Kidney (tissue), 13 donors: ENCODE measurements at regions not wholly inside any gene's neighbourhood (a gene's known extent, or its start where the extent isn't known, plus 50 kb on each side); places are given as distances from the start of the nearest gene placed in this dataset.

Source experiments
- DNase-seq, 5 donors: peaks; one replicate each; pipeline ENCODE4 v3.0.0-alpha.2; 2013 to 2020
- FAIRE-seq: peaks from 2 replicates; lab custom pipeline; 2012; peaks lifted over from hg19 to GRCh38; lab: Jason Lieb, UNC
- H3K27ac ChIP-seq, 2 donors: one replicate each; pipeline ENCODE4 v1.7.0; 2013; ENCODE audit warnings: low read depth in 2 of 2, low read length in 2 of 2, inconsistent platforms in 1 of 2
- H3K27me3 ChIP-seq: one replicate; pipeline ENCODE4 v1.7.1; 2013; ENCODE audit warnings: low read length, inconsistent platforms; ENCODE audit not compliant: control insufficient read depth, insufficient read depth
- H3K36me3 ChIP-seq, 3 donors: one replicate each; pipeline versions ENCODE4 v1.7.0 to v1.7.1; 2013; ENCODE audit warnings: low read length in 3 of 3, control low read depth in 1 of 3, inconsistent platforms in 1 of 3; ENCODE audit not compliant: insufficient read depth in 3 of 3, control insufficient read depth in 2 of 3
- H3K4me1 ChIP-seq, 3 donors: one replicate each; pipeline versions ENCODE4 v1.7.0 to v1.7.1; 2013; ENCODE audit warnings: low read length in 3 of 3, inconsistent platforms in 1 of 3, low read depth in 1 of 3; ENCODE audit not compliant: control insufficient read depth in 2 of 3, insufficient read depth in 2 of 3
- H3K4me3 ChIP-seq, 3 donors: one replicate each; pipeline versions ENCODE4 v1.7.0 to v1.8.1; 2013; ENCODE audit warnings: low read length in 3 of 3, control low read depth in 1 of 3, inconsistent platforms in 1 of 3
- H3K9ac ChIP-seq, 3 donors: one replicate each; pipeline versions ENCODE4 v1.7.0 to v1.7.1; 2013; ENCODE audit warnings: low read length in 3 of 3, control low read depth in 1 of 3, inconsistent platforms in 1 of 3
- H3K9me3 ChIP-seq, 3 donors: one replicate each; pipeline versions ENCODE4 v1.7.0 to v1.7.1; 2013; ENCODE audit warnings: low read length in 3 of 3, control low read depth in 1 of 3, inconsistent platforms in 1 of 3; ENCODE audit not compliant: control insufficient read depth in 2 of 3, insufficient read depth in 1 of 3
- intact Hi-C: fragments of 100-400 bp; cut with DNase I; formaldehyde crosslinking; loops from one replicate; pipeline ENCODE4 v1.11.1; 2022
- TF ChIP-seq, protein P1 (sequence below): IDR thresholded peaks from 3 replicates; pipeline ENCODE4 v1.5.1; 2012; ENCODE audit warnings: mild to moderate bottlenecking, moderate library complexity, borderline replicate concordance; ENCODE audit not compliant: insufficient read depth; ENCODE audit errors: extremely low read depth
- donor health status: control.
- donor health status: control.
- donor health status: control.
- donor health status: control.
- donor health status: control.
- donor health status: DM: yes; HTN: yes; CAD: no.
- donor health status: Normal renal cell carcinoma (clear cell type).

GRCh38 chr20:43787937-43788336 lies 61.1 kb upstream of the GTSF1L start:
- no peak overlapping the region for H3K9ac ChIP-seq
- no peaks in the 10 kb centered on the region for H3K4me1 ChIP-seq
- intact Hi-C loops: no loop called here
- FAIRE-seq (no peak), DNase-seq (no peak)
- TF ChIP-seq, protein P1, sequence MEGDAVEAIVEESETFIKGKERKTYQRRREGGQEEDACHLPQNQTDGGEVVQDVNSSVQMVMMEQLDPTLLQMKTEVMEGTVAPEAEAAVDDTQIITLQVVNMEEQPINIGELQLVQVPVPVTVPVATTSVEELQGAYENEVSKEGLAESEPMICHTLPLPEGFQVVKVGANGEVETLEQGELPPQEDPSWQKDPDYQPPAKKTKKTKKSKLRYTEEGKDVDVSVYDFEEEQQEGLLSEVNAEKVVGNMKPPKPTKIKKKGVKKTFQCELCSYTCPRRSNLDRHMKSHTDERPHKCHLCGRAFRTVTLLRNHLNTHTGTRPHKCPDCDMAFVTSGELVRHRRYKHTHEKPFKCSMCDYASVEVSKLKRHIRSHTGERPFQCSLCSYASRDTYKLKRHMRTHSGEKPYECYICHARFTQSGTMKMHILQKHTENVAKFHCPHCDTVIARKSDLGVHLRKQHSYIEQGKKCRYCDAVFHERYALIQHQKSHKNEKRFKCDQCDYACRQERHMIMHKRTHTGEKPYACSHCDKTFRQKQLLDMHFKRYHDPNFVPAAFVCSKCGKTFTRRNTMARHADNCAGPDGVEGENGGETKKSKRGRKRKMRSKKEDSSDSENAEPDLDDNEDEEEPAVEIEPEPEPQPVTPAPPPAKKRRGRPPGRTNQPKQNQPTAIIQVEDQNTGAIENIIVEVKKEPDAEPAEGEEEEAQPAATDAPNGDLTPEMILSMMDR: no peak
- no peak overlapping the region for H3K4me3 ChIP-seq
- H3K27me3 ChIP-seq: no peaks in the 10 kb centered on the region
- H3K9me3 ChIP-seq: peaks cover 0 to 4% (median 0%) of the 10 kb centered on the region in 3 donors
- no peaks in the 10 kb centered on the region for H3K36me3 ChIP-seq
- no peak overlapping the region for H3K27ac ChIP-seq

- no peak overlapping the region for H3K27ac ChIP-seq
- no peak overlapping the region for H3K9ac ChIP-seq
- H3K9me3 ChIP-seq: peaks cover 0 to 1% (median 0%) of the 10 kb centered on the region in 3 donors
- H3K4me1 ChIP-seq: no peaks in the 10 kb centered on the region
- DNase-seq (no peak), FAIRE-seq (no peak)
- intact Hi-C loops: no loop called here
- H3K4me3 ChIP-seq: no peak overlapping the region
- TF ChIP-seq, protein P1: no peak
- H3K27me3 ChIP-seq: no peaks in the 10 kb centered on the region
- no peaks in the 10 kb centered on the region for H3K36me3 ChIP-seq
These were observed 60.1 kb upstream of the GTSF1L start for GRCh38 chr20:43786885-43787284.

DNA sequence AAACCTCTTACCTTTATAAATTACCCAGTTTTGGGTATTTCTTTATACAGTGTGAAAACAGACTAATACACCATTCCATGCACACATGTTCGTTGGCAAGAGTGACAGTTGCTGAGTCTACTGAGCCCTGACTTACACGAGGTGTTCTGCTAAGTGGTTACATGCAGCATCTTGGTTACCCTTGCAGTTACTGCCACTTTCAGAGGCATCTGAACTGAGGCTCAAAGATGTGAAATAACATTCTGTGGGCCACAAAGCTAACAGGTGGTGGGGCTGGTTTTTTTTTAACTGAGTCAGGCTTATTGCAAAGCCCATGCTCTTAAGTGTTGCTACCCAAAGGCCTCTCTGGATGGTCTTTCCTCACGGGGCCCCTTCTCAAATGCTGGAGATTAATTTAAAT lies 54.4 kb upstream of the GTSF1L start:
- FAIRE-seq (no peak), DNase-seq (no peak)
- Histone ChIP-seq H3K4me3 (no peak overlapping the region), H3K9ac (no peak overlapping the region), H3K27ac (no peak overlapping the region), H3K4me1 (no peaks in the 10 kb centered on the region), H3K36me3 (no peaks in the 10 kb centered on the region), H3K27me3 (no peaks in the 10 kb centered on the region), H3K9me3 (peaks cover 0 to 10% (median 5%) of the 10 kb centered on the region in 3 donors)
- intact Hi-C loops: no loop called here
- TF ChIP-seq, protein P1: no peak

DNA sequence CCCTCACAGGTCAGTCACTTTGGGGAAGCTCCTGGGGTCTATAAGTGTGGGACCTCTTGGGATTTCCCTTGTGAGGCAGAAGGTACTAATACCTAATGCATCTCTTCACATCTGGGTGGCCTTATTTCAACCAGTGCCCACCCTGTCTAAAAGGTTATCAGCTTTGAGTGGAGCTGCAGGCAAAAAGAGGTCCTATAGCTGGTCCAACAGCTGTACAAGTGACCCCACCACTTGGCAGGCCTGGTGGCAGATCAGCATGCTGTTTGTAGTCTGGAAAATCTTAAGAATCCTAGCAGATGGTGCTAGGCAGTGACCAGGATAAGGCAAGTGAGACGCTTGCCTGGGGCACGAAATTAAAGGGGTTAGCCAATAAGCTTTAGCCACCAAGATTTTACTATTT lies 51.6 kb upstream of the GTSF1L start:
- Histone ChIP-seq H3K4me3 (no peak overlapping the region), H3K27ac (no peak overlapping the region), H3K36me3 (no peaks in the 10 kb centered on the region), H3K4me1 (no peaks in the 10 kb centered on the region), H3K9ac (no peak overlapping the region), H3K27me3 (no peaks in the 10 kb centered on the region), H3K9me3 (peaks cover 0 to 10% (median 5%) of the 10 kb centered on the region in 3 donors)
- DNase-seq (no peak), FAIRE-seq (no peak)
- TF ChIP-seq, protein P1: no peak
- intact Hi-C loops: no loop called here
